LHCN-M2 (cell line): ENCODE measurements at regions not wholly inside any gene's neighbourhood (a gene's known extent, or its start where the extent isn't known, plus 50 kb on each side); places are given as distances from the start of the nearest gene placed in this dataset.
A peak's percentile ranks its signal among the peaks of the same experiment; 100 is the strongest.

Experiments used
- DNase-seq: peaks from one replicate; pipeline ENCODE4 v3.0.0-alpha.2; 2012; ENCODE audit warnings: low read depth

DNA sequence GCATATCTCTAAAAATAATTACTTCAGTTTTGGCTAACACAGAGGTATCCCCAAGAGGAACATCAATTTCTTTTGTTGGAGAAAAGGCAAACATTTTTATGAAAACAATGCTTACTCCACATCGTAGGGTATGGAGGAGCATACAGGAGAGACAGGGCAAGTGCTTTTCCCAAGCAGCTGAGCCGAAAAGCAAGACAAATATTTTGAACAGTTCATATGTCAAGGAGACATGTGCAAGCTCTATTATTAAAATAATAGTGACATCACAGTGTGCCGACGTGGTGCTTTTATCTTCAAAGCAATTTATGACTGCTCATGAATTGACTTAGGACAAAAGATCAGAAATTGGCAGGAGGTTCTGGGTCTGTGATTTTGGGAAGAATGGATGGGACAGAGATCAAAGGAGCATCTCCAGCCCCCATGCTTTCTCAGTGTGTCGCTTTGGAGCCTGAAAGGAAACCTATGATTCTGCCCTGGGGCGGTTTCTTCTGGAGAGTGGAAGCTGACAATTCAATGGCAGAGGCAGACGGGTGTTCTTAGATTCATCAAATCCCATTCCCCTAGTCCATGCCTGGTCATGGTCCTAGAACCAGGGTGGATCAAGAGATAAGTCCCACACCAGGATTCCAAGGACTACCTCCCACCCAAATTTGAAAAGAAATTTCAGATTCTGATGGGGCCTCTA is 97.1 kb downstream of the JCAD start:
- no peak for DNase-seq

DNA sequence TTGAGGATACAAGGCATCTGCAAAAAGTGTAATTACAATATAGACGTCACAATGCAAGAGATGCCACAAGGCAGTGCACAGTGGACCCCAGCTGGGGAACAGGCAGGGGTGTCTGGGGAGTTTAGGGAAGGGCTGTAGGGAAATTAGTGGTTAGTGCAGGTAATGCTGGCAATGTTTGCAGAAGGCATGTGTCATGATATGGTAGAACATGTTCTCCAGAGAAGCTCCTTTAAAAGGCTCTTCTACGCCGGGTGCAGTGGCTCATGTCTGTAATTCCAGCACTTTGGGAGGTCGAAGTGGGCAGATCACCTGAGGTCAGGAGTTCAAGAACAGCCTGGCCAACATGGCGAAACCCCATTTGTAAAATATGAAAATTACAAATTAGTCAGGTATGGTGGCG is 98.0 kb downstream of the JCAD start:
- DNase-seq = no peak

DNA sequence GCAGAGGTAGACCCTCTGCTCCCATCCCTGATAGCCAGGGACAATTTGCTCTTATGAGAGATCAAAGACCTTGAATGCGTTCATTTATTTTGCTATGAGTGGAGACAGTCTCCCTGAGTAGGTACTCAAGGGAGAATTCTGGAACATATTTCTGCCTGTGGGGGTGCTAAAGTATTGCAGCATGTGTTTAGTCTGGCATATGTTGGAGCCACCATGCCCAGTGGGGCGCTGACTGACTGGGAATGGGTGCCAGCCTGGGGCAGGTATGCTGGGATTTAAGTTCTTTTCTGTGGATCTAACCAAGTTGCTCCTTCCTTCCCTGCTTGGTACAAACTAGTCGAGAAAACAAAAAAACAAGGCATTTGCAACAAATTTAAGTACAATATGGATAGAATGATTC is 99.1 kb downstream of the JCAD start:
- no peak for DNase-seq

DNA sequence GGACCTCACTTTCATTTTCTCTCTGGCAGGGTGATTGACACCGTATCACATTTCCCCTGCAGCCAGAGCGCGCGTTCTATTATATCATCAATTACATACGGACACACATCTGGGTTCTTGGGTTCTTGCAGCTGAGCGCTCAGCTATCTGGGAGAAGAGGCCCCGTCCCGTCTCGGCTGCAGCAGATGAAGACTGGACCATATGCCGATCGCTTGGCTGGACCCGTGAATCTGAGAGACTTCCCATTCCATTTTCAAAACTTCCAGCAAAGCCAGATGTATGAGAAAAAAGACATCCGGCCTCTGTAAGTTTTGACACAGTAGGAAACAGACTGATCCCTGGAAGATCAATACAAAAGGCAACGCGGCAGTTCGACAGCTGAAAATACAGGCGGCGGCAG is 99.8 kb downstream of the JCAD start:
- no peak for DNase-seq

DNA sequence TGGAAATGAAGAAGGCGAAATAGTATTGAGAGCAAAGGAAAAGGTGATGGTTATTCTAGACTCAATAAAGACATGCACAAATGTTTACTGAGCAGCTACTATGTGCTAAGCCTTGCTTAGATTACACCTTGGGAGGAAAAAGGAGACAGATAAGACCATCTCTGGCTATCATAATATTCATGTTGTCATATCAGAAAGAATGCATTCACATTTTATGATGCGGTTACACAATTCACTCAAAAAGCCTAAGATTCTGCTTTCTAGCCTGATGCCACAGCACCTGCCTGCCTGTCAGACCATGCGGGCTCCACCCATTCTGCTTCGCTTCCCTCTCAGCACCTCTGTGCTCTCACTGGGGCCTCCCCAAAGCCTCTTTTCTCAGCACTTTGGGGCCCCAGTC is 100.9 kb downstream of the JCAD start:
- DNase-seq = no peak

DNA sequence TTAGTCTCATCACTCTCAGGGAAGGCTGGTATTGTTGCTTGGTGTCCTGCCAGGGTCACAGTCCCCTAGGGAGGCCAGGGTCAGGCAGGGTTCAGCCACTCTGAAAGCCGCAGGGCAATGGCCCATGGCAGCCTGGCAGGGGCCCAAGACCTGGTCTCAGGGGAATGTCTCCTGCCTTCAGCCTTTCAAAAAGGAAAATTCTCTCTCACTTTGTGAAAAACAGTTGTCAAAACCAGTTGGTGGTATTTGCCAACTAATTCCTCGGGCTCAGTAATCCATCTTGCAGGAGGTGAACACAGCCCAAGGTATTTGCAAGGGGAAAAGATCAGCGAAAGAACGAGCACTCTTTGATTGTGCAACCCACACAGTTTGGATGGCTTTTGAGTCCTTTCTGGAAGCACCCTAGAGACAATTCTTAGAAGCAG is 101.5 kb downstream of the JCAD start:
- DNase-seq = peak; percentile 84

DNA sequence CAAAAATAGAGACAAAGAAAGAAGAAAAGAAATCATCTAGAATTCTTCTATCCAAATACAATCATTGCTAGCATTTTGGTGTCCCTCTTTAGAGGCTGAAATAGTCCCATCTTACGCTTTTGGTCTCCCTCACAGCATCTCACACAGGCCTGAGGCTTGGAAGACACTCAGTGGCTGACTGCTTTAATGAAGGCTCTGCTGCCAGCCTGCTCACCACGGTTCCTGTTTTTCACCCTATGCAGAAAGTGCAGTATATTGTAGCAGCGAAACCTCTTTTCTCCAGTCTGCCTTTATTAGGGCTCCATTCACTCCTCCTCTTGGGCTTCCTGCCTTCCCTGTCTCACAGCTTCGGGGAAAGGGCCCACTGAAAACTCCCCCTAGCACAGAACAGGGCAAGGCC is 102.2 kb downstream of the JCAD start:
- DNase-seq = no peak

DNA sequence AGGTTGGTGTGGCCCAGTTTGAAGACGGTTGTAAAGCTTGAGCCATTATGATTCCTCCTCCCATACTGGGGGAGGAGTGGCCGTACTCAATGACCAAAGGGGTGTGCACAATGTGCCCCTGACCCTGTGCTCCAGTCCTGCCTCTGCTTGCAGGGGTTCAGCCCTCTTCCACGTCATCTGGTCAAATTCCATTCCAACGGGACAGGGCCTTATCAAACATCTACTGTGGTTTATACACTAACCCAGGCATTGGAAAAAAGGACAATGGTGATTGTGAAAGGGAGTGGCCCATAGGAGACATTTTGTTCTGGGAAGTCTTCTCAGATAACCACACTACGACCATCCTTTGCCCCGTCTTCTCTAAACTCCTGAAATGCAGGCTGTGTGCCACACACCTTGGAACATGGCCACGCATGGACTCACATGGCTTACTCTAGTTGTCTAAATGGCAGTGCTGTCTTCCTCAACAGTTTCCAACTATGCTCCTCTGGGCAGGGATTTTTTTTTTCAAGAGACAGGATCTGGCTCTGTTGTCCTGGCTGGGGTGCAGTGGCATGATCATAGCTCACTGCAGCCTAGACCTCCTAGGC is 103.0 kb downstream of the JCAD start:
- DNase-seq = no peak

DNA sequence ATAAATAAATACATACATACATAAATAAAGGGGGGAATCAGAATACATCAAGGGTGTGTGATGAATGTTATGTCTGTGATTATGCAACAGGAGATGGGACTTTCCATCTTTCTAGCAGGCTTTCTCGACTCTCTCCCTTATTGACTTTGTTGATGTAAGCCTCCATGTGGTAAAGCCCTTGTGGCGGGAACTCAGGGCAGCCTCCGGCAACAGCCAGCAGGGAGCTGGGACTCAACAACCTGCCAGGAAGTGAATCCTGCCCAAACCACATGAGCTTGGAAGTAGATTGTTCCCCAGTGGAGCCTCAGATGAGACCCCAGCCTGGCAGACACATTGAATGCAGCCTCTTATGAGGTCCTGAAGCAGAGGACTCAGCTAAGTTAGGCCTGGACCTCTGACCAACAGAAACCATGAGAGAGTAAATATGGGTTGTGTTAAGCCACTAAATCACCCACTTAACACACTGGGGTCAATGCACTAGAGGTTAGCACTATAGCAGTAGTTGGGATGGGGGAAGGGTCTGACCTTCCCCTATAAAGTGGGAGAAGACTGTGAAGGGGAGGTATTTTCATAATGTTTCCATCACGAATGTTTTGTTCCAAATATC is 104.0 kb downstream of the JCAD start:
- DNase-seq = no peak

DNA sequence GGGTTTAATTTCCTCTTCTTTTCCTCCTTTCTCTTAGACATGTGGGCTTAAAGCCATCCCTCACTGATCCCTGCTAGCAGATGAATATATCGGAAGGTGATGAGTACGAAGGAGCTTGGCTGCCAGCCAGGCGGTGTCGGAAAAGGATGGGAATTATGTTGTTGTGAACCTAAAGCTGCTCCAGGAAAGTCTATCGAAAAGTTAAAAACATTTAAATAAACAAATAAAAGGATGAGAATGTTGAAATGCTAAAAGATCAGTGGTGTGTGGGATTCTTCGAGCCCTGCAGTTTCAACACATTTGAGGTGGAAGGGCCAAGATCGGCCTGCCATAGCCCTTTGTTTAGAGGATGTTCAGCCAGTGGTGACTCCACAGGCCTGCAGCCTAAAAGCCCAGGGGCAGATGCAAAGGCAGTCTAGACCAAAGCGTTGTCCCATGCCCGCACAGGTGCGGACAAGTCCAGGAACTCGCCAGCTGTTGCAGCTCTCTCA is 107.9 kb downstream of the JCAD start:
- DNase-seq = no peak

DNA sequence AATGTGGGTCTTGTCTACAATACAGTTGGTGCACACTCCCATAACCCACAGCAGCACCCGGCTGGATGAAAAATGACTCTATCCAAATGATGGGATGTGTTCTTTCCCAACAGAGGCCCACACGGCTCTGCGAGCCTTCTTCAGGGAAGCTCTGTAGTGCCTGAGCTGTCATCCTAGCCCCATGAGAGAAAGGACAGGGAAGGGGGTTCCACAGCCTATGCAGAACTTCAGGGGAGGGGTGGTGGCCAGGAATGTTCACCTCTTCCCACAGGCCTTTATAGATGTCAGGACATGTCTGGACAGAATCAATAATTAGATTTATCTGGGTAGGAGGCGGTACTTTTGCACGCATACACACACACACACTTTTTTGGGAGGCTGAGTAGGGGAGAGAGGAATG is 109.0 kb downstream of the JCAD start:
- DNase-seq = no peak

DNA sequence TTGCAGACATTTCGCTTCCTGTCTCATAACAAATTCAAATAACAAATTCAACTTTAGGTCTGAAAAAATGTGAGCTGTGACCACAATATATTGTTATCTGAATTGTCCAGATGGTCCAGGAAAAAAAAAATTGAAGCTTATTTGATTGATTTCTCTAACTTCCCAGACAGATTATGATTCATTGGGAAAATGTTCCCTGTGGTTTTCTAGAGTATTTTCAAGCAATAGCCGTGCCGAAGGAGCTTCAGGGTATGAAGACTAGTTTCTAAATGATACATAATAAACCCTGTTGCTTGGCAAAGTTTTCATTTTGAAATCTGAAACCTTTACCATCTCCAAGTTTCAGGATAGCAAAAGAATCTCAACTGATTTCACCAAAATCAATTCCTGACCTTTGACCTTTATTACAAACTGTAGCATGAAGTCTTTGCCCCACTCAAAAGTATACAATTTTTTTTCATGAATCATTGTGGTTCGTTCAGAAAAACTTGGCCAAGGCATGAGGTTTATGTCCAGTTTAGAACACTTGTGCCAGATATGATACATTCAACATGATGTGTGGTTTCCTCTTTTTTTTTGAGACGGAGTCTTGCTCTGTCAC is 109.9 kb downstream of the JCAD start:
- peak; percentile 96 for DNase-seq

DNA sequence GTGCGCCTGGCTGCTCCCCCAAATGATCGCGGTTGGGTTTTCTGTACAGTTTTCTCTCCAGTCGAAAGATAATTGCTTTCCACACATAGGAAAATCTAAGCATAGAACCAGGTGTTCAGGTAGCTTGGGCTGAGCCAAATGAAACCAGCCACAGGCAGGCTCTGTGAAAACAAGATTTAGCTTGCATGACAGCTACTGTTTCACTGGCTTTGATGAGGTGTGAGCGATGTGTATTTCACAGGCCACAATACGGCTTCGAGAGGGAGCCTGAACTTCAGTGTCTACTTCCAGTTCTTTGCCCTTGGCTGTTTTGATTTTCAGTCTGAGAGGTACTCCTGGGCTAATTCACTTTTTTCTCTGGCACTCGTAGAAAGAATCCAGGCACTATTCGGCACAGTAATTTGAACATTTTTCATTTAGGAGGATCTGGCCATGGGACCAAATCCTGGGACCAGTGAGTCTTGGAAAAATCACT is 110.5 kb downstream of the JCAD start:
- peak; percentile 56 for DNase-seq

DNA sequence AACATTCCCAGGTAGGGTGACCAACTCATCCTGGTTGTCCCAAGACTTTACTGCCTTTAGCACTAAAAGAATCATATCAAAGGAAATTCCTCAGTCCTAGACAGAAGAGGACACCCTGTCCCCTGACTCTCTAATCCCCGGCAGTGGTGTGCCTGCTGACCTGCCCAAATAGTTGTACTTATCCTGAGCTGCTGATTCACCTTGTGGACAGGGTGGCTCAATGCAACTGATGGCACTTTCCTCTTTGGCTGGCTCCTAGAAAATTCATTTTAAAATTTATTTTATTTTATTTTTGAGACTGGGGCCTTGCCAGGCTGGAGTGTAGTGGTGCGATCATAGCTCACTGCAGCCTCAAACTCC is 111.7 kb downstream of the JCAD start:
- peak; percentile 52 for DNase-seq

DNA sequence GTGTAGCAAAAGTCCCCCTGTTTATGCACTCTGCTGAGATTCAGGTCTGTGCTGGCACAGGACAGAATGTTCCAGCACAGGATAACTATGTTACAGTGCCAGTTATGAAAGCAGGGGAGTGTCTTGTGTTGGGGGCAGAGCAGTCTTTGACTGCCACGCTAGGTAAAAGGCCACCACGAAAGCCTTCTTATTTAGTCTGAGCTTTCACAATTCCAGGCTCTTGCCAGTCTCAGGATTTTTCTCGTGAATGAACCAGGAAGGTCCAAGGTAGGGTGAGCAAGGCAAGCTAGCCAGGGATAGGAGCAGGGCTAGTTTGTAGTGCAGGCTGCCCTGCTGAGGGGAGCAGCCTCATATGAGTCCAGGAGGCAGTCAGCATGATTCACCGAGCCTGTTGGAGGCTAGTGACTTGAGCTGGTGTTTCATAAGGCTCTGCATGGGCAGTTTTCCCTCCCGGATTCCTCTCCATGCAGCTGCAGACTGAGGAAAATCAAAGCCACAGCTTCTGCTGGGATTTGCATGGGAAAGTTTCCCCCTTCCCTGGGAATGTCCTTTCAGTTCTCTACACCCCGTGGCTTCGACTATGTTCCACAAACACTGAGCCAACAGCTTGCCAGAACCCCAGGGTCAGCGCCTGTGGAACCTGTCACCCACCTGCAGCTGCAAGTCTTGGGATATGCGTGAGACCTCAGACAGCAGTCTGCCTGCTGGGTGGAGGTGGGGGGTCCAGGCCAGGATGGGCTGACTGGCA is 112.3 kb downstream of the JCAD start:
- peak; percentile 87 for DNase-seq

DNA sequence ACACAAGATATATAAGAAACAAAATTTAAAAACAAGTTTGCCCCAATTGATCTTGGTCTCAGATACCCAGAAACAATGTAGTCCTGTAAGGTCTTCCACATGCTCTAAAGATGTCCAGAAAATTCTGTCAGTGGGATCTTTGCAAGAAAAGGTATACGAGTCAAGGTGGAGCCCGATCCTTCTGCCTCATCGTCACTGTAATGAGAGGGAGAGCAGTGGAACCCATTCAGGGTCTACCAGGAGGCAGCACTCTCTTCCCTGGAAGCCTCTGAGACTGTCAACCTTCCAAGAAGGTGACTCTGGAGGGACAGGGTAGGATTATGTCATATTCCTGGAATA is 112.8 kb downstream of the JCAD start:
- DNase-seq = no peak

DNA sequence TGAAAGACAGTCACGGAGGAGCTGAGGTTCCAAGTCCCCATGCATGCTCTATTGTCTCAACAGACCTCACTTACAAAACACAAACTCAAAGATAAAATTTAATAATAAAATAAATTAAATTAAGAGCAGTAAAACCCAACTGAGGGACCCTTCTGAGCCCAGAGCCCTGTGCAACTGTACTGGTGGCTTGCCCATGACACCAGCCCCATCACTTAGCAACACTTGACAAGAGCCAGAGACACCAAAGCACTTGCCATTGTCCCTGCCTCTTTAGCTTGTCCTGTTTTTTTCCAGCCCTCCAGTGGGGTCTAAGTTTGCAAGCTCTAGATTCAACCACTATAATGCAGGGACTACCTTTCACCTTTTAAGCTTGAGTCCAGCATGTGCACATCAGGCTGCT is 117.9 kb downstream of the JCAD start:
- DNase-seq = no peak

DNA sequence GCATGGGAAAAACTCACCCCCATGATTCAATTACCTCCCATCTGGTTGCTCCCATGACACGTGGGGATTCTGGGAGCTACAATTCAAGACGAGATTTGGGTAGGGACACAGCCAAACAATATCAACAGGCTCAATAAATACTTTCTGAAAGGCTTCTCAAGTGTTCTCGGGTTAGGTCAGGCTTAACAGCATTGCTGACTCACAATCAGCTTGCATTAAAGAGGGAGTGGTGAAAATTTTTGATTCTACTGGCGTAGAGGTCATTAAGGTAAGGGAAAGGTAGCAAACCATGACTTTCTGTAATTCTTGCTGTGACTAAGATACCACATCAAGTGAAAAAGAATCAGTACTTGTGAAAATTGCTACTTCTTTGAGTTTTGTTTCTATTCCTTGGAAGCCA is 126.4 kb downstream of the JCAD start:
- DNase-seq = no peak

DNA sequence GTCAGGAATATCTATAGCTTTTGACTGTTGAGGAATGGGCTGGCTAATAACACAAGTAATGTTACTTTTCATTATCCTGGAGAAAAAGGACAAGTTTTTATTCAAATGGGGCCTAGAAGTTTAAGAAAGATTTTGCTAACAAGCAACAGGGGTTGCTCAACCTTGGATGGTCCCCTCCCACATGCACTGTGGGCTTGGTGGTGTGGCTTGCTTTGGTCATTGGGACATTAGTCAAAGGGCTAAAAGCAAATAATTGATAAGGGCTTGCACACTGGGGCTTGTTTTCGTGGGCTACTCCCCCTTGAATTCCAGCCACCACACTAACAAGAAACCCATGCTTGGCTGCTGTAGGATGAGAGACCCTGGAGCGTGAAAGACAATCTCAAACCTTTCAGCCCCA is 127.6 kb downstream of the JCAD start:
- DNase-seq = no peak

DNA sequence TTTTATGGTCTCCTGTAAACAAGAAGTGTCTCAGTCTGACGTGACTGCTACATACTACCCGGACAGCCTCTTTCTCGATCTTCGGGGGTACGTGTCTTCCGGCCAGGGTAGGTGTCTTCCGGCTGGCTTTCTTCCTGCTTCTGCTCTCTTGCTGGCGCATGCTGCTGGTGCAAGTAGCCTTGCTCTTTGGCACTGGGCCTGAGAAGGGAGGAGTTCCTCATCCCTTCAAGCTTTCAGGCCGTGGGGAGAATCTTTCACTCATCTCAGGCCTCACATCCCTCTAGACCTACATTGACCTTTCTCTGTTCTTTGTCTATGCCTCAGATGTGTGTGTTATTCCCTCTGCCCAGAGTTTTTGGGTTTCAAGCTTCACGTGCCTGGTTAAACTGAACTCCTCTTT is 130.4 kb downstream of the JCAD start:
- no peak for DNase-seq

DNA sequence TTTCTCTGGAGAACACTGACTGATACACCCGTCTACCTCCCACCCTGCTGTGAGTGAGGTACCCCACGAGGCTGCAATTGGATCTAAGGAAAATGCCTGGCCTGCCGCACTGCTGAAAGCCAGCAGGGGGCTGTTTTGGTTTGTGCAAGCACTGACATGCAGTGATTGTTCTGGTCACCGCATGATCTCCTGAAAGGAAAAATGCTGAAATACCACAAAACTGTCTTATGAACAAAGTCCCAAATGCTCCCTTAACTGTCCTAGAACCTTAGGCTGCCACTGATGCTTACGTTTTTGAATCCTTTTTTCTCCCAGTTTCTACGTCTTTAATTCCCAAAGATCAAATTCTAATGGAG is 132.7 kb downstream of the JCAD start:
- peak; percentile 42 for DNase-seq
